ENCODE measurements at regions not wholly inside any gene's neighbourhood (a gene's known extent, or its start where the extent isn't known, plus 50 kb on each side); places are given as distances from the start of the nearest gene placed in this dataset.
A peak's percentile ranks its signal among the peaks of the same experiment; 100 is the strongest.

- no peak for DNase-seq
Measured at GRCh38 chr14:80446356-80446755, 235.1 kb upstream of the DIO2 start.

GRCh38 chr14:80445605-80446004, 234.3 kb upstream of the DIO2 start:
- no peak for DNase-seq

GRCh38 chr14:80434574-80435321, 223.4 kb upstream of the DIO2 start:
- DNase-seq: no peak

GRCh38 chr14:80433811-80434210, 222.5 kb upstream of the DIO2 start:
- no peak for DNase-seq

GRCh38 chr14:80428671-80429070, 217.4 kb upstream of the DIO2 start:
- no peak for DNase-seq

DNA sequence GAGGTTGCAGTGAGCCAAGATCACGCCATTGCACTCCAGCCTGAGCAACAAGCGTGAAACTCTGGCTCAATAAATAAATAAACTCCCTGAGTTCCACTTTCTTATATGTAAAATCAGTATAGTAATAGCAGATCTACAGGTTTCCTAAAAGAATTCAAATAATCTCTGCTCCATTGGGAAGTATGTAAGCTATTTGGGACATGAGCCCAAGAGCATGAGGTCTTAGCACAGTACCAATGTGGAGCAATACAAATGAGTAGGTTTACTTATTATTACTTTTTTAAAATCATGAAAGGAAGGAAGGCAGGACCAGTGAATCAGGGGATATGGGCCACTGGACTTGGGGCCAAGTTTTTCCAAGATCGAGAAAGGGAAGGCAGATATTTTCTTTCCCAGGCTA, 216.9 kb upstream of the DIO2 start:
- DNase-seq: no peak

- no peak for DNase-seq
Measured at GRCh38 chr14:80427101-80427500, 215.8 kb upstream of the DIO2 start.

- no peak for DNase-seq
Measured at GRCh38 chr14:80426683-80427082, 215.4 kb upstream of the DIO2 start.

- DNase-seq: no peak
Measured at GRCh38 chr14:80425686-80426085, 214.4 kb upstream of the DIO2 start.

DNA sequence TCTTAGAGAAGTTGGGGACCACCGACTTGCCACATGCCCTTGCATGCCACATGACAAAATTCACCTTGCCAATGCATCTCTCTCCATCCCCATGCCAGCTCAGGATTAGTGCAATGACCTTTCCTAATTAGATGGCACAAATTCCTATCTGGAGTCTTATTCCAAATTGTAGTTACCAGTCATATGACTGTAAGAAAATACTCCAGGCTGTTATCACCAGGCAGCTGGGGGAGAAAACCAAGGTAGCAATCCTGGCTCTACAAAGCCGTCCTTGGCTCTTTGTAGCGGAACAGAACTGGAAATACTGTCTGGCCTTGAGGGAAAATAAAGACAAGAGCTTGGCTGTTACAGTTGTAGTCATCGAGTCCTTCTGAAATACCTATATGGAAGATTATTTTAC, 208.5 kb upstream of the DIO2 start:
- DNase-seq: peak in 1 of 2 experiments; percentile 52

DNA sequence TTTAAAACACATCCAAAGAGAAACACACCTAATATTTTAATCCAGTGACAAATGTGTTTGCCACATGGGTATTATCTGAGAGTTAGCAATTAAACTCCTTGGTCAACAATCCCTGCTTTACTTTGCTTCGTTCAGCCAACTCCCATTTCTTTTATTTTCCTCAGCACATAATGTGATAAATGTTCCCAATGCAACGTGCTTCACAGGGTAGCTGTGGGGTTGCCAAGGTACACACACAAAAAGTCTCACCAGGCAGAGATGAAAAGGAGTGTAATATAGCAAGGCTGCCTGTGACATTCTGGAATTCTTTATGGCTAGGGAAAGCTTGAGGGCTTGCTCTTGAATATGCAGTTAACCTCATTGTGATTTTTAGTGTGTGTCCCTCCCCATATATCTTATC, 208.0 kb upstream of the DIO2 start:
- DNase-seq: peak in 1 of 2 experiments; percentile 52

GRCh38 chr14:80415636-80416035, 204.3 kb upstream of the DIO2 start:
- DNase-seq: no peak

GRCh38 chr14:80414080-80414479, 202.8 kb upstream of the DIO2 start:
- no peak for DNase-seq

- no peak for DNase-seq
Measured at GRCh38 chr14:80404413-80404812, 193.1 kb upstream of the DIO2 start.

GRCh38 chr14:80403036-80403435, 191.7 kb upstream of the DIO2 start:
- DNase-seq: no peak

DNA sequence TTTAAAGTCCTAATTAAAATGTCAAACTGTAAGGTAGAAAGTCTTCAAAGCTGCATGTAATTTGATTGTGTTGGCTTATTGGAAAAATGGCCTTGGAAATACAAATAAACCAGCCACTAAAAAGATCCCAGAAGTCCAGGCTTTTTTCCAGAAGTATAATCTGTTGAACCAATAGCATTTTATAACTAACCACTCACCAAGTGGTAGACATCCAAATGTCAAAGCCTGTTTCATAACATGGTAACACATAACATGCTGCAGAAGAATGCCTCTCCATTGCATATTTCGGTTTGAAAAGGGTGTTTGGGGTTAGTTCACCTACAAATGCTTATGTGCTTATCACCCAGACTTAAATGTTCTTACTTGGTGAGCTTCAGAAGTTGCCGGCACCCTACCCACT, 183.7 kb upstream of the DIO2 start:
- no peak for DNase-seq

DNA sequence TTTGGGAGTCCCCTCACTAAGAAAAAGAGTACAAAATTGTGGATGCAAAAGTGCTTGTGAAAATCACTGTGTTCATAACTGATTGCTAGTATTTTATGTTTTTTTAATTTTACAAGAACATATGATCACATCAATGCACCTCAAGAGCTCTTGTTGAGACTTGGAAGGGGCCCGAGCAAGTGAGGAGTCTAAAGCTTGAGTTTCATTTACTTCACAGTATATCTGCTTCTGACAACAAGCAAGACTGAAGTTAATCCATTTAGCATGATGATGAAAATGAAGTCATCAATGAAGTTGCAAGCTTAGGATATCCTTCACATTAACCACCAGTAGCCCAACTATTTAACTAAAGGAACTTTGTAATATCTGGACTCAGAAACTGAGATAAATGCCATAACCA, 182.5 kb upstream of the DIO2 start:
- no peak for DNase-seq

- DNase-seq: no peak
Measured at GRCh38 chr14:80390906-80391305, 179.6 kb upstream of the DIO2 start.

DNA sequence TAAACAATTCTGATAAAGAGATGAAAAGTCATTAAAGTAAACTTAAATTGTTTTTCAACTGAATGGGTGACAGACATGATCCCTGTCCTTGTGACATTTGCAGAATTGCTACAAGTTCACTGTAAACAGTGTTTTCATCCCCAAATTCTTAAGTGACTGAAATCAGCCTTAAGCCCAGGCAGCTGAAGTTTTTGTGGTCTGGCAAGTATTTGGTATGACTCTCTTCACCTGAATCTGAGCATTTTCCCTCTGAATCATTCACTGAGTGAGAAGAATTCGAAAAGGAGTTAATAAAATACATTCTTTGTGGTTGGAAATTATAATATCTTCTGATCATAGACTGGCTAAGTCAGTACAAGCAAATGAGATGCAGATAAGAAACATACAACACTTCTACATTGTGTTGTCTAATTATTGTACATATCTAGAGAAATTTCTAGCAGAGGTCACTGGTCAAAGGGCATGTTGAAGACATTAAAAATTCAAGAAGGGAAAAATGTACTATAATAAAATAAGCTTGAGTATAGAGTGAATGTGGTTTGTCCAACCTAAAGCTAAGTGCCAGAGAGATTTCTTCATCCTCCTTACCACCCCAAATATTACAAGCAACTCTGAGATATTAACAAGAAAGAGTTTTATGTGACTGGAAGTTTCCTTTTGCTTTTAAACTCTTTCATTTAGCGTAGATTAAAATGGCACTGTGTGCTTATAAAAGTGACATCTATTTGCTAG, 177.8 kb upstream of the DIO2 start:
- DNase-seq: no peak

DNA sequence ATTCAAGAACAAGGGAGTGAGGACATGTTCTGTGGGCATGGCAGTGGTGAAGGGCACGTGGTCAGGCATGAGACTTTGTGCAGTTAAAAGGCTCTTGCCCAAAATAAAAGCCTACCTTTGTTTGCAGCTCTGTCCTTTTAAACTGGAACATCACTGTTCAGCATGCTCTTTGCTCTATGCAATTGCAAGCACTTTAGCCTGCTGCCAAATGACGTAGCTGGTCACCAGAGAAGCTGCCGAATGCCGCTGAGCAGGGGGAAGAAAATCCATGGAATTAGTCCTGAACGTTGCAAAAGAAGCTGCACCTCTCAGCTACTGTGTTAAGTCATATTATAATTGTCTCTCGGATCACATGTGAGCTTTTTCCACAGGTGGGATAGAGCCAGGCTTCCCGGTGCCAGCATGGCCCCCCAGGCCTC, 176.3 kb upstream of the DIO2 start:
- peak in 1 of 2 experiments; percentile 14 for DNase-seq

- no peak for DNase-seq
Measured at GRCh38 chr14:80385336-80385735, 174.0 kb upstream of the DIO2 start.

- DNase-seq: no peak
Measured at GRCh38 chr14:80383223-80383622, 171.9 kb upstream of the DIO2 start.

- no peak for DNase-seq
Measured at GRCh38 chr14:80381807-80382363, 170.6 kb upstream of the DIO2 start.

DNA sequence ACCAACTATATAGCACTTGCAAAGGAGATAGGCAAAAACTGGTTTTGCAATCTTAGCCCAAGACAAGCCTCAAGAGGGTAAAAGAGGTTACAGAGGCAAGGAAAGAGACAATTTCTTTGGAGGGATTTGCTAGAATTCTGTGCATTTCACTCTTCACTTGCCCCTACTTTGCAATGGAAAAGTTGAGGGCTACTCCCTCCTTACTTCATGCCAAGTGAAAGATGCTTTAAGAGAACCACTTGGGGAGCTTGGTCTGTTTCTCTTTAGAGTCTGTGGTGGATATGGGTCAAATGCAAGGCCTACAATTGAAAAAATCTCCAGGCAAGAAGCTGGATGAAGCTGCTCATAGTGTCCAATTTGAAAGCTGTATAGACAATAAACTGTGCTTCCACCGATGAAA, 167.7 kb upstream of the DIO2 start:
- no peak for DNase-seq

Measured in cerebellar nuclear complex (tissue), 1 donor.